Central memory CD8-positive, alpha-beta T cell (primary cell): ENCODE measurements at regions not wholly inside any gene's neighbourhood (a gene's known extent, or its start where the extent isn't known, plus 50 kb on each side); places are given as distances from the start of the nearest gene placed in this dataset.

ENCODE experiments used
- ATAC-seq: fragments of 150-1000 bp; cut with Tn5 transposase; replicated peaks from 2 replicates; pipeline ENCODE4 v1.10.0; 2022; ENCODE audit warnings: mild to moderate bottlenecking, moderate FRiP score, moderate number of reproducible peaks; ENCODE audit not compliant: poor library complexity, severe bottlenecking; ENCODE audit errors: extremely low read depth
- DNase-seq, 2 donors: peaks; one replicate each; pipeline ENCODE4 v3.0.0; 2021; ENCODE audit warnings: low spot score in 2 of 2
- H3K27ac Mint-ChIP-seq: one replicate; pipeline ENCODE4 v1.8.0; 2022; ENCODE audit warnings: low read depth, mild to moderate bottlenecking, moderate library complexity, mixed read lengths
- H3K27me3 Mint-ChIP-seq: one replicate; pipeline ENCODE4 v1.8.0; 2022; ENCODE audit warnings: mixed read lengths
- H3K36me3 Mint-ChIP-seq: one replicate; pipeline ENCODE4 v1.8.0; 2022; ENCODE audit warnings: mild to moderate bottlenecking, moderate library complexity, mixed read lengths; ENCODE audit not compliant: insufficient read depth
- H3K4me1 Mint-ChIP-seq: one replicate; pipeline ENCODE4 v1.8.0; 2022; ENCODE audit warnings: mixed read lengths
- H3K4me3 Mint-ChIP-seq: one replicate; pipeline ENCODE4 v1.8.0; 2022; ENCODE audit warnings: mild to moderate bottlenecking, moderate library complexity, mixed read lengths
- H3K9me3 Mint-ChIP-seq: one replicate; pipeline ENCODE4 v1.8.0; 2022; ENCODE audit warnings: mixed read lengths

DNA sequence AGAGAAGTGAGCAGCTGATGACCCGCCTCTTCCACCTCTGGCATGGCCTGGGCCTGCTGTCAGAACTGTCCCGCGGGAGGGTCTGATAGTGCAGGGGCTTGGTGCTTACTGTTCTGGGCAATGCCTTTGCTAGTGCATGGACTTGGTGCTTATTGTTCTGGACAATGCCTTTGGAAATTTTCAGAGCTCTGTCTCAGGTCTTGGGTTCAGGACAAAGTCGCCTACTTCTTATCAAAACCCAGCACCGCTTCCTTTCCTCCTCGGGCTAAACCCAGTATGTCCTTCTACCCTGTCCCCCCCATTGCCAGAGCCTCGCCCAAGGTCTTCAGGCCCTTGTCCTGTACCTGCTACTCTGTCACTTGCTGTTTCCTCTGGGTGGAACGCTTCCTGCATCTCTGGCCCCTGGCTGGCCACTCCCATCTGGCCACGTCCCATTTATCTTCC is 149.6 kb downstream of the ACKR3 start:
- no peaks in the 10 kb centered on the region for H3K36me3 Mint-ChIP-seq
- no peaks in the 10 kb centered on the region for H3K4me1 Mint-ChIP-seq
- no peaks in the 10 kb centered on the region for H3K9me3 Mint-ChIP-seq
- H3K27ac Mint-ChIP-seq: no peak overlapping the region
- H3K4me3 Mint-ChIP-seq: no peak overlapping the region
- ATAC-seq: no peak
- DNase-seq: no peak
- H3K27me3 Mint-ChIP-seq: peaks cover 64% of the 10 kb centered on the region

DNA sequence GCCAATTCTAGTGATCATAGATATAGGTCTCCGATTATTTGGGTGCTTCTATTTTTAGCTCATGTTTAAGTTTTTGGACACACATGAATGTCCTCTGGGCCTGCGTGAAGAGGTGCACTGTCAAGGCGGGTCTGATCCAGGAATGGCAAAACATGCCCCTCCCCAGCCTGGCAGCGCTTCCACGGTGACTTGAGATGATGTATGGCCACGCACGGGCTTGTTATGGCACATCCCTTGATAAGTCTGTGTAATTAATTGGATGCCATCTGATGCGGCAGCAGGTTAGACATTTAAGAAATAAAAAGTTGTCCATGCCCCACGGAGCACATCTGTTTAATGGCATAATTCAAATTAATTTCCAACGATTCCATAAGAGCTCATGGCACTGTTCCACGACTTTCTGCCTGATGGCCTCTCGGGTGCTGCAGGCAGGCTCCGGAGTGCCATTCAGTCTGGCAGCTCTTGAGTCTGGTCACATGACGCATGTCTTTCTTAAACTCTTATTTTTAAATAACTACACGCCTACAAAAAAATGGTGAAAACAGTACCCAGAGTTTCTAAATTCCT is 151.4 kb downstream of the ACKR3 start:
- peaks cover 66% of the 10 kb centered on the region for H3K27me3 Mint-ChIP-seq
- H3K4me3 Mint-ChIP-seq: no peak overlapping the region
- ATAC-seq: no peak
- H3K27ac Mint-ChIP-seq: no peak overlapping the region
- H3K36me3 Mint-ChIP-seq: no peaks in the 10 kb centered on the region
- no peak for DNase-seq
- no peaks in the 10 kb centered on the region for H3K4me1 Mint-ChIP-seq
- H3K9me3 Mint-ChIP-seq: no peaks in the 10 kb centered on the region

- Mint-ChIP-seq H3K27me3 (peaks cover 60% of the 10 kb centered on the region), H3K9me3 (no peaks in the 10 kb centered on the region), H3K36me3 (no peaks in the 10 kb centered on the region), H3K4me1 (no peaks in the 10 kb centered on the region), H3K4me3 (no peak overlapping the region), H3K27ac (no peak overlapping the region)
- ATAC-seq (no peak), DNase-seq (no peak)
Observed at GRCh38 chr2:236724200-236724599, 154.6 kb downstream of the ACKR3 start.

DNA sequence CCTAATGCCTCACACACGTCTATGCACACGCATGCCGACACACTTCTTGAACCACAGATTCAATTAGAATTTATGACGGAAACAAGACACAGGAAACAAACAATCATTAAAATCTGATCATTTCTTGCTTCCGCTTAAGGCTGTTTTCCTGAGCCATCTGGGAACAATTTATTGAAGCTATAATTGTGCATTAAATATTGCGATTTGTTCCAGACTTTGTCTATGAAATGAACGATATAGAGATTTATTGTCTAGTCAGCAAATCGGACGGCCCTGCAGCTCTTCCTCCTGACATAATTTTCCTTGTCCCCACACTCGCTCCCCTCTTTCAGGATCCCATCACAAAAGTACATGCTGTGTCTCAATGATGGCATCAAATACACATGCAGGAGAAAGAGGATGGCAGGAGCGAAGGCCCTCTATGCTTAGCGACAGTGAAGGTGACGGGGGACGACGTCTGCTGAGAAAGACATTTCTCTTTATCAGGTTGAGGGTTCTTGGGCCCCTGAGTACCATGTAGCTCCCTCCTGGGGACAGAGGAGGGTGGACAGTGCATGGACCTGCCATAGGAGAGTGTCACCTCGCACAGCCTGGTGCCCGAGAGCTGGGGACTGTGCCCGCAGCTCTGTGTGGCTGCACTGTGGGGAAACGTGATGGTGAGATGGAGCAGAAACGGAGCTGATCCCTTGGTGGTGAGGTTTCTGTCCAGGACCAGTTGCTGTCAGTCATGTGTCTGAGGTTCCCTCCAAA is 157.3 kb downstream of the ACKR3 start:
- Mint-ChIP-seq H3K4me3 (no peak overlapping the region), H3K36me3 (no peaks in the 10 kb centered on the region), H3K27ac (no peak overlapping the region), H3K9me3 (no peaks in the 10 kb centered on the region), H3K4me1 (no peaks in the 10 kb centered on the region), H3K27me3 (peaks cover 43% of the 10 kb centered on the region)
- ATAC-seq (no peak), DNase-seq (no peak)

GRCh38 chr2:236728916-236729670 is 159.5 kb downstream of the ACKR3 start:
- no peak overlapping the region for H3K27ac Mint-ChIP-seq
- DNase-seq (no peak), ATAC-seq (no peak)
- H3K4me3 Mint-ChIP-seq: no peak overlapping the region
- H3K27me3 Mint-ChIP-seq: peaks cover 56% of the 10 kb centered on the region
- H3K4me1 Mint-ChIP-seq: no peaks in the 10 kb centered on the region
- no peaks in the 10 kb centered on the region for H3K9me3 Mint-ChIP-seq
- H3K36me3 Mint-ChIP-seq: no peaks in the 10 kb centered on the region

DNA sequence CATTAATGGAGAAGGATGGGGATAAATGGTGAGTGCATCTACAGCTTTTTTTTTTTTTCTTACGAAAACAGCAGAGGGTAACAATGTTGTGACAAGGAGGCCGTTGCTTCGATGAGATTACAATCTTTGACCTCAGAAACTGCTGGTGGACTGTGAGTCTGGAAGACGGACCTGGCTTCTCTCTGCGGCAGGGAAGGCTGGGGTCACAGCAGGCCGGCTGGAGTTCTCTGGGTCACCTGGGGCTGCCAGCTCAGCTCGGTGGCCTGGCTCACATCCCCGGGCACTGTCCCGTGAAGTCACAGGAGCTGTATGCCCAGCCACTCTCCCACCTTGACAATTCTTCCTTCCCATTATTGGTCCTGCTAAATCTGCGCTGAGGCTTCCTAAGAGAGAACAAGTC is 160.8 kb downstream of the ACKR3 start:
- peaks cover 43% of the 10 kb centered on the region for H3K27me3 Mint-ChIP-seq
- H3K4me1 Mint-ChIP-seq: no peaks in the 10 kb centered on the region
- no peak for ATAC-seq

GRCh38 chr2:236731767-236732580 is 162.3 kb downstream of the ACKR3 start:
- H3K36me3 Mint-ChIP-seq: no peaks in the 10 kb centered on the region
- H3K4me3 Mint-ChIP-seq: no peak overlapping the region
- peaks cover 28% of the 10 kb centered on the region for H3K27me3 Mint-ChIP-seq
- H3K27ac Mint-ChIP-seq: no peak overlapping the region
- DNase-seq: no peak
- no peaks in the 10 kb centered on the region for H3K4me1 Mint-ChIP-seq
- no peak for ATAC-seq
- no peaks in the 10 kb centered on the region for H3K9me3 Mint-ChIP-seq

More for the DNA sequence above, 160.8 kb downstream of the ACKR3 start:
- no peak overlapping the region for H3K27ac Mint-ChIP-seq
- H3K4me3 Mint-ChIP-seq: no peak overlapping the region
- no peaks in the 10 kb centered on the region for H3K36me3 Mint-ChIP-seq
- no peaks in the 10 kb centered on the region for H3K9me3 Mint-ChIP-seq
- DNase-seq: no peak

DNA sequence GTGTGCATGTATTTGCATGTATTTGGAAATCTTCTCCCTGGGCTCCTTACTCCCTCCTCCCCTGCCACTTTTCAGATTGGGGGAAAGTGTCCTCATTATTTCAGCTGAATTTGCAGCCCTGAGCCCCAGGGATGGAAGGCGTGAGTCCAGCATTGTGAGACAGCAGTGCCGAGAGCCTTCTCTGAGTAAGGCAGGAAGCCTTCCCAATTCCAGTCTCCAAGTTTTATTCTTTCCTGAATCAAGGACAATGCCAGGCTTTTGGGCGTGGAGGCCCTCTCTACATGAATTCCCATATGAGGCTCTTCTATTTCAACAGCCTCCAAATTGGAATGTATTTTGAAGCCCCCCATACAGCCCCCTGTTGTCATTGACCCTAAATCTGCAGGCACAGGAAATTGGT is 163.5 kb downstream of the ACKR3 start:
- no peak overlapping the region for H3K27ac Mint-ChIP-seq
- H3K4me3 Mint-ChIP-seq: no peak overlapping the region
- peaks cover 26% of the 10 kb centered on the region for H3K27me3 Mint-ChIP-seq
- no peak for ATAC-seq
- DNase-seq: no peak
- H3K9me3 Mint-ChIP-seq: no peaks in the 10 kb centered on the region
- no peaks in the 10 kb centered on the region for H3K4me1 Mint-ChIP-seq
- H3K36me3 Mint-ChIP-seq: no peaks in the 10 kb centered on the region

- Mint-ChIP-seq H3K9me3 (no peaks in the 10 kb centered on the region), H3K27me3 (peaks cover 20% of the 10 kb centered on the region), H3K4me3 (no peak overlapping the region), H3K36me3 (no peaks in the 10 kb centered on the region), H3K4me1 (no peaks in the 10 kb centered on the region), H3K27ac (no peak overlapping the region)
- DNase-seq (no peak), ATAC-seq (no peak)
Observed at GRCh38 chr2:236735825-236736238, 166.2 kb downstream of the ACKR3 start.

DNA sequence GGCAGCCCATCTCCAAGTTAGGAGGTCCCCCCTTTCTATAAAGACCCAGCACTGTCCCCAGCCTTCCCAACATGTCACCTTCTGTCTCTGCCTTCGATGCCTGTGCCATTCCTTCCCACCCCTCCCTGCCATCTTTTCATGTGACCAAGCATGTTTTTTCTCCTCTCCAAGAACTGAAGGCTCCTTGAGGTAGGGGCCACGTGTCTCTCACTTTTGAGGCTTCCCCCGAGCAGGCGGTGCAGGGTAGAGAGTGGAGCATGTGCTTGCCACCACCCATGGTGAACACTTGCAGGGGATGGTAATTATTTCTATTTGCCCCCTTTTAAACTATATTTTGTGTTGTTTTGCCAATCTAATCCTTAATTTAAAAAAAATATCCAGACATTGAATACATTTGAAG is 168.4 kb downstream of the ACKR3 start:
- Mint-ChIP-seq H3K36me3 (no peaks in the 10 kb centered on the region), H3K27me3 (peaks cover 17% of the 10 kb centered on the region), H3K4me3 (no peak overlapping the region), H3K4me1 (no peaks in the 10 kb centered on the region), H3K9me3 (no peaks in the 10 kb centered on the region), H3K27ac (no peak overlapping the region)
- DNase-seq: no peak
- no peak for ATAC-seq

GRCh38 chr2:236738896-236739295 is 169.3 kb downstream of the ACKR3 start:
- Mint-ChIP-seq H3K27me3 (peaks cover 9% of the 10 kb centered on the region), H3K4me3 (no peak overlapping the region), H3K27ac (no peak overlapping the region), H3K36me3 (no peaks in the 10 kb centered on the region), H3K9me3 (no peaks in the 10 kb centered on the region), H3K4me1 (no peaks in the 10 kb centered on the region)
- ATAC-seq (no peak), DNase-seq (no peak)

DNA sequence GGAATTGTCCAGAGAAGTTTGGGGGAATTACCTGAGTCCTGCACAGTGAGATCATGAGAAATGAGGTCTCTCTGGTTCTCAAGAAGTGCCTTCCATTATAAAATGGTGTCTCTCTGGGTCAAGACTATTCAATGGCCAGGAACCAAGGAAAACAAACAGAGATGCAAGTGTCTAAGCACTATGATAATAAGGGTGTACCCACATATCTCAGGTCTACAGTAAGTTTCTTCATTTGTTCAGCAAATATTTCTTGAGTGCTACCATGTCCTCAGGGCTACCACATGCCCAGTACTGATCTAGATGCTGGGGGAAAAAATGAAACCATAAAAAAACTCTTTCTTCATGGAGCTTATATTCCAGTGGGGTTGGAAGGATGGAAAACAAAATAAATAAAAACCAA is 170.0 kb downstream of the ACKR3 start:
- Mint-ChIP-seq H3K4me3 (no peak overlapping the region), H3K27ac (no peak overlapping the region), H3K9me3 (no peaks in the 10 kb centered on the region), H3K27me3 (peaks cover 15% of the 10 kb centered on the region), H3K4me1 (no peaks in the 10 kb centered on the region), H3K36me3 (no peaks in the 10 kb centered on the region)
- DNase-seq (no peak), ATAC-seq (no peak)
